NCI-H510A (cell line): ENCODE measurements at regions not wholly inside any gene's neighbourhood (a gene's known extent, or its start where the extent isn't known, plus 50 kb on each side); places are given as distances from the start of the nearest gene placed in this dataset.

ENCODE experiments used
- DNase-seq: peaks from one replicate; lab custom pipeline; 2025; lab: John Stamatoyannopoulos, UW

- no peak for DNase-seq
These were observed 136.9 kb downstream of the SLC38A1 start for GRCh38 chr12:46131732-46132469.

GRCh38 chr12:46127656-46128055, 137.3 kb upstream of the SCAF11 start:
- no peak for DNase-seq

- DNase-seq: no peak
These were observed 135.8 kb upstream of the SCAF11 start for GRCh38 chr12:46126050-46126727.

GRCh38 chr12:46124848-46125619, 134.7 kb upstream of the SCAF11 start:
- peak; percentile 38 for DNase-seq

- DNase-seq: no peak
These were observed 133.9 kb upstream of the SCAF11 start for GRCh38 chr12:46124132-46124847.

GRCh38 chr12:46112364-46112763, 122.0 kb upstream of the SCAF11 start:
- no peak for DNase-seq

- DNase-seq: no peak
These were observed 121.3 kb upstream of the SCAF11 start for GRCh38 chr12:46111715-46112114.

- no peak for DNase-seq
These were observed 120.7 kb upstream of the SCAF11 start for GRCh38 chr12:46110928-46111699.

- DNase-seq: no peak
These were observed 119.8 kb upstream of the SCAF11 start for GRCh38 chr12:46110223-46110611.

GRCh38 chr12:46109343-46110222, 119.2 kb upstream of the SCAF11 start:
- no peak for DNase-seq

- DNase-seq: no peak
These were observed 118.3 kb upstream of the SCAF11 start for GRCh38 chr12:46108721-46109120.

GRCh38 chr12:46107591-46107990, 117.2 kb upstream of the SCAF11 start:
- DNase-seq: no peak

GRCh38 chr12:46105735-46106134, 115.4 kb upstream of the SCAF11 start:
- DNase-seq: no peak

GRCh38 chr12:46103559-46104383, 113.4 kb upstream of the SCAF11 start:
- DNase-seq: no peak

GRCh38 chr12:46101485-46101869, 111.1 kb upstream of the SCAF11 start:
- no peak for DNase-seq

GRCh38 chr12:46100551-46101484, 110.4 kb upstream of the SCAF11 start:
- no peak for DNase-seq

- DNase-seq: no peak
These were observed 99.2 kb upstream of the SCAF11 start for GRCh38 chr12:46089414-46090162.
